K562 (cell line): ENCODE measurements at regions not wholly inside any gene's neighbourhood (a gene's known extent, or its start where the extent isn't known, plus 50 kb on each side); places are given as distances from the start of the nearest gene placed in this dataset.
"Not testable (repeated sequence)": the region's sequence is repeated elsewhere in the genome, so short reads cannot be mapped to it uniquely, and the experiment has no call there.

Experiments
- ATAC-seq: fragments of 200-7000 bp; cut with Tn5 transposase; 3 replicates; pipeline ENCODE4 v1.9.1; 2020; ENCODE audit warnings: moderate library complexity
- BruUV-seq: library from RNA; stranded (reverse); fragments of 400-500 nt; replicated peaks from 2 replicates; lab custom pipeline; 2021; lab: Mats Ljungman, UMichigan
- CTCF ChIA-PET: fragments of 300-600 bp; formaldehyde crosslinking; extraction: SDS; loops from one replicate; lab custom pipeline; 2021; ENCODE audit warnings: low intra/inter-chr PET ratio; lab: Yijun Ruan, JAX
- POLR2A ChIA-PET: fragments of 300-600, 350-650 bp; sonication (Branson Sonifier 250); formaldehyde crosslinking; extraction: SDS; loops from one replicate; lab custom pipeline; 2021; ENCODE audit warnings: antibody characterized with exemption, inconsistent platforms; lab: Yijun Ruan, JAX
- DNase-seq, 4 experiments: peaks; one replicate each; pipeline versions ENCODE4 v3.0.0 to v3.0.0-alpha.2; 2011 to 2018; ENCODE audit warnings: low spot score in 3 of 4, mixed read lengths in 3 of 4; ENCODE audit errors: extremely low read depth in 1 of 4
- FAIRE-seq: peaks from 2 replicates; lab custom pipeline; 2011; peaks lifted over from hg19 to GRCh38; lab: Jason Lieb, UNC
- H2AFZ ChIP-seq: 2 replicates; pipeline ENCODE4 v1.6.0; 2011; ENCODE audit warnings: low read depth, low read length, control low read depth, inconsistent platforms
- H3K27ac ChIP-seq: fragments of 200-600 bp; 3 replicates; pipeline ENCODE4 v1.8.0; 2011; ENCODE audit warnings: low read depth, mild to moderate bottlenecking, control low read depth, inconsistent platforms, low read length, moderate library complexity, mixed read lengths; ENCODE audit errors: extremely low read depth
- H3K27me3 ChIP-seq, 2 experiments: fragments of 300-600 bp in 1 of 2; 2 replicates in 1 of 2; 3 replicates in 1 of 2; pipeline versions ENCODE4 v1.6.0 to v1.8.0; 2011; ENCODE audit warnings: inconsistent platforms in 2 of 2, low read length in 2 of 2, mild to moderate bottlenecking in 1 of 2, mixed read lengths in 1 of 2, moderate library complexity in 1 of 2; ENCODE audit not compliant: control insufficient read depth in 2 of 2, insufficient read depth in 2 of 2
- H3K36me3 ChIP-seq: fragments of 300-600 bp; 3 replicates; pipeline ENCODE4 v1.8.0; 2011; ENCODE audit warnings: mild to moderate bottlenecking, low read length, inconsistent platforms; ENCODE audit not compliant: control insufficient read depth, insufficient read depth
- H3K4me1 ChIP-seq, 2 experiments: fragments of 200-600 bp in 1 of 2; replicated peaks in 1 of 2; 2 replicates in 1 of 2; 3 replicates in 1 of 2; pipeline versions ENCODE4 v1.5.1 to v1.8.0; 2011; ENCODE audit warnings: inconsistent platforms in 2 of 2, low read length in 2 of 2, mild to moderate bottlenecking in 1 of 2, mixed read lengths in 1 of 2, moderate library complexity in 1 of 2; ENCODE audit not compliant: control insufficient read depth in 2 of 2, insufficient read depth in 2 of 2
- H3K4me2 ChIP-seq: 2 replicates; pipeline ENCODE4 v1.6.1; 2011; ENCODE audit warnings: low read length, control low read depth, inconsistent platforms, mixed read lengths; ENCODE audit not compliant: insufficient read depth
- H3K4me3 ChIP-seq: fragments of 200-600 bp; sonication (generic), shearing (Covaris generic); 2 replicates; pipeline ENCODE4 v1.5.1; 2016; ENCODE audit warnings: control low read depth, inconsistent platforms
- H3K79me2 ChIP-seq: fragments of 200-600 bp; 3 replicates; pipeline ENCODE4 v1.8.0; 2011; ENCODE audit warnings: low read length, inconsistent platforms; ENCODE audit not compliant: control insufficient read depth, insufficient read depth
- H3K9ac ChIP-seq, 2 experiments: 2 replicates each; pipeline versions ENCODE4 v1.6.0 to v1.6.1; 2011; ENCODE audit warnings: low read depth in 2 of 2, low read length in 2 of 2, control low read depth in 1 of 2, inconsistent platforms in 1 of 2, mild to moderate bottlenecking in 1 of 2, mixed read lengths in 1 of 2; ENCODE audit not compliant: insufficient read depth in 1 of 2
- H3K9me1 ChIP-seq: one replicate; pipeline ENCODE4 v1.6.0; 2011; ENCODE audit warnings: inconsistent platforms, mild to moderate bottlenecking, low read length, moderate library complexity; ENCODE audit not compliant: control insufficient read depth, insufficient read depth
- H3K9me3 ChIP-seq: replicated peaks from 2 replicates; pipeline ENCODE4 v1.5.1; 2011; ENCODE audit warnings: low read depth, low read length, inconsistent platforms; ENCODE audit not compliant: control insufficient read depth, insufficient read depth
- H4K20me1 ChIP-seq: replicated peaks from 2 replicates; pipeline ENCODE4 v1.6.1; 2011; ENCODE audit warnings: low read length, inconsistent platforms, mixed read lengths; ENCODE audit not compliant: control insufficient read depth, insufficient read depth
- HIVEP1 ChIP-seq: fragments of 250-450 bp; sonication (Bioruptor Pico); IDR thresholded peaks from 2 replicates; pipeline ENCODE4 v1.4.0; 2020; ENCODE audit warnings: mild to moderate bottlenecking
- SPI1 ChIP-seq: IDR thresholded peaks from 2 replicates; pipeline ENCODE4 v1.6.1; 2011; ENCODE audit warnings: low read depth, low read length, control low read depth, borderline replicate concordance
- ZNF766 ChIP-seq: fragments of 200-800 bp; sonication (Bioruptor generic); conservative IDR thresholded peaks from 2 replicates; pipeline ENCODE4 v1.6.1; 2016; ENCODE audit warnings: missing genetic modification characterization, missing compliant biosample characterization
- WGBS: fragments of 100-300 bp; shearing (Covaris generic); methylation state at CpG from one replicate; pipeline ENCODE4 v1.1.6; 2016; ENCODE audit warnings: low coverage, mixed read lengths; ENCODE audit not compliant: insufficient coverage; ENCODE audit errors: missing lambda C conversion rate; 5-methylcytosine and 5-hydroxymethylcytosine counted together
- in situ Hi-C: fragments of 300-500 bp; cut with MboI; formaldehyde crosslinking; loops from 4 replicates; pipeline ENCODE4 v1.15.0; 2018; ENCODE audit warnings: inconsistent platforms, mixed read lengths
- intact Hi-C: fragments of 100-400 bp; cut with micrococcal nuclease; formaldehyde crosslinking; loops from 2 replicates; pipeline ENCODE4 v1.14.2; 2022

GRCh38 chr1:143755961-143756360 is 215.8 kb downstream of the FAM72C start:
- H3K9ac ChIP-seq, H3K4me1 ChIP-seq, BruUV-seq, POLR2A ChIA-PET, H3K4me3 ChIP-seq, H3K79me2 ChIP-seq, H3K27me3 ChIP-seq, in situ Hi-C loops, ATAC-seq, H3K36me3 ChIP-seq, FAIRE-seq, intact Hi-C loops, H4K20me1 ChIP-seq, H2AFZ ChIP-seq, DNase-seq, H3K4me2 ChIP-seq, H3K9me1 ChIP-seq, CTCF ChIA-PET, H3K27ac ChIP-seq, H3K9me3 ChIP-seq: not testable (repeated sequence)
- 3% methylated on average over 3 of the region's 3 CpGs for WGBS

GRCh38 chr1:143748906-143749305 is 222.9 kb downstream of the FAM72C start:
- 0% methylated on average over 3 of the region's 3 CpGs for WGBS
- Histone ChIP-seq H3K27me3 (no peaks in the 10 kb centered on the region), H4K20me1 (no peaks in the 10 kb centered on the region), H3K4me1 (no peaks in the 10 kb centered on the region), H2AFZ (no peak overlapping the region), H3K4me3 (no peak overlapping the region), H3K27ac (no peak overlapping the region), H3K9me3 (no peaks in the 10 kb centered on the region), H3K79me2 (no peaks in the 10 kb centered on the region), H3K36me3 (no peaks in the 10 kb centered on the region)
- in situ Hi-C loops = no loop called here
- ATAC-seq (no peak), FAIRE-seq (no peak)
- POLR2A ChIA-PET = no interaction called here
- no TSS peak for BruUV-seq
- CTCF ChIA-PET = no interaction called here
- TF ChIP-seq ZNF766 (CRISPR knock-in tag) (0 out of 2 replicates have a peak, but pooled peaks have one; percentile 57), SPI1 (peak; percentile 40; the same call in 1 of the 2 replicates), HIVEP1 (CRISPR knock-in tag) (no peak)
- TF ChIP-seq, all 486 proteins: peak for 2
- no peak overlapping the region for H3K9ac ChIP-seq
- H3K4me2 ChIP-seq = no peak overlapping the region
- no peak for DNase-seq
- H3K9me1 ChIP-seq = no peaks in the 10 kb centered on the region
- intact Hi-C loops = no loop called here
